GM19025 (cell line): ENCODE measurements at regions not wholly inside any gene's neighbourhood (a gene's known extent, or its start where the extent isn't known, plus 50 kb on each side); places are given as distances from the start of the nearest gene placed in this dataset.
"Not testable (repeated sequence)": the region's sequence is repeated elsewhere in the genome, so short reads cannot be mapped to it uniquely, and the experiment has no call there.

Source experiments
- ATAC-seq: cut with Tn5 transposase; IDR thresholded peaks from one replicate; pipeline ENCODE4 v1.9.1; 2021; ENCODE audit warnings: mild to moderate bottlenecking, low read depth, moderate library complexity; ENCODE audit not compliant: unreplicated experiment

DNA sequence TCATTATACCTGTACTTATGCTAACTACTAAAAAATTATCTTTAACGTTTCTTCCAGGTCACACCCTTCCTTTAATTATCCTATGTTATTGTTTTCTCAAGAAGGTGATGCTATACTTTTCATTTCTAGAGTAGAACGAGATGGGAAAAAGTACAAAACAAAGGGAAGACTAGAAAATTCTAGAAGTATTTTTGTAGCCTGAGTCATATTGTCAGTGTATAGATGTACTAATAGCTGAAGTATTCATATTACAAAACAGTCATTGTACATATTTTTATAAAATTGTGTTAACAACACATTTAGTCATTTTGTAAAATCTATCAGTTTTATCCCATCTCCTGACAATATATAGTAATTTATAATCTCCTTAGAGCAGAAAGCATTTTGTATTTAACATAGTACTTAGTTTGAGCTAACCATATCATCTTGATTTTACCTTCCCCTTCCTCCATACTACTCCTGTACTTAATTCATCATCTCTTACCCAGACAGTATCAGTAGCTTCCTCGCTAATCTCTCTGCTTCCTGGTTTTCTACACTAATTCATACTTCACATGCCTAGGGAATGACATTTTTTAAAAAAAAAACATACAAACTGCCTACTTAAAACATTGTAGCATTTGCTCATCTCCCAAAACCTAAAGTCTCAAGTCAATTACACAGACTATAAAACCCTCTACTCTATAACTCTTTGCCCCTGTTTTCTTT, 920.9 kb downstream of the RPS29 start:
- no peak for ATAC-seq

DNA sequence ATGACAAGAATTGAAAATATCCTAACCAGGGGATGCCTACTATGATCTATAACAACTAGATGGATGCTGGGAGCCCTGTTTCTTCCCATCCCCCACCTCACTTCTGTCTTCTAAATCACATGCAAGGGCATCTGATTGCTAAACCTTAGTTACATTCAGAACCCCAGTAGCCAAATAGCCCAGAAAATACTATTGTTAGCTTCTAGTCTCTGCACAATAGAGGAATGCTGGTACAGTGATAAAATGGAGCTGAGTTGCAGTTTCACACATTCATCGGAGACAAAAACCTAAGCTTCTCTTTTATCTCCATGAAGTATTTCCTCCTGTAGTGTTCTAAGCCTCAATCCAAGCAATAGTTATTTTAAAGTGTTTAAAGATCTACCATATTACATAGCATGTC, 942.9 kb downstream of the RPS29 start:
- no peak for ATAC-seq

DNA sequence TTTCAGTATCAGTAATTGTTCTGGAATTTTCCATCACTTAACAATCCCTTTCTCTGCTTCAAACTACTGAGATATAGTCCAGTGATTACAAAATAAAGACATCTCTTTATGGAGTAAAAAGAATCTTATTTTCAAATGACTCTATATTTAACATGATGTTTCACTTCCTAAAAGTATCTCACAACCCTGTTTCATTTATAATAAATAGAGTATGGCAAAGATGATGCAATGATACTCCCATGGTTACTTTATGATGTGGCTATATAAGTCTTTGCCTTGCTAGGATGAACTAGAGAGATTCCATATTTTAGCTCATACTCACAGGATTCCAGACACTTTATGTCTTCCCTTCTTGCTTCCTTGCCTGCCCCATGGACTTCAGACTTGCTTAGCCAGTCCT, 953.5 kb upstream of the MDGA2 start:
- no peak for ATAC-seq

DNA sequence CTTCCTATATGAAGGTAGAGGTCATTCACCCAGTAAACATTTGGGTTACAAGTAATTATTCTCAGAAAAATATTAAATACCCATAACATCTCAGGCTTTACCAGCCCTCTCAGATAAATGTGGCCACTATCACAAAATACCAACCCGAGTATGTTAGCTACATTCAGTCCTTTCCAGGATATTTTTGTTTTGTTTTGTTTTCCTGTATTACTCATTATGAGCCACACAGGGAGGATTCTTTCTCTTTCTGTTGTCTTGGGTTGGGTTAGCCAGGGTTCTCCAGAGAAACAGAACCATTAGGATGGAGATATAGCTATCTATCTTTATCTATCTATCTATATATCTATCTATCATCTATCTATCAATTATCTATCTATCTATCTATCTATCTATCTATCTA, 947.6 kb upstream of the MDGA2 start:
- no peak for ATAC-seq

DNA sequence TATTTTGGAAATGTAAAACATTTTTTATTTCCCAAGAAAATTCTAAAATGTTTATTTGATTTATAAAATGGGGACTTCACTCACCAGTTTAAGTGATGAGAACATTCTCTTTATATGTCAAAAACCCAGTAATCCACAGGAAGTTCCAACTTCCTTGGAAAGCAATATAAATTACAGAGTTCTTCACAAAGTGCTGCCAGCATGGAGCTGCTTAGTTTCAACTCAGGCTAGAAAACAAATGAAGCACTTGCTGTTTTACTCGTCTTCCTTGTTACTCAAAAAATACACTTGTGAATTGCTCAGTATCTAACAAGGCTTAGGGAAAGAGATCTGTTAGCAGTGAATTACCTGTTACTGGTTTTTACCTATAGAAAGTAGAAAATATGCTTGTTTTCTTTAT, 942.7 kb upstream of the MDGA2 start:
- no peak for ATAC-seq

DNA sequence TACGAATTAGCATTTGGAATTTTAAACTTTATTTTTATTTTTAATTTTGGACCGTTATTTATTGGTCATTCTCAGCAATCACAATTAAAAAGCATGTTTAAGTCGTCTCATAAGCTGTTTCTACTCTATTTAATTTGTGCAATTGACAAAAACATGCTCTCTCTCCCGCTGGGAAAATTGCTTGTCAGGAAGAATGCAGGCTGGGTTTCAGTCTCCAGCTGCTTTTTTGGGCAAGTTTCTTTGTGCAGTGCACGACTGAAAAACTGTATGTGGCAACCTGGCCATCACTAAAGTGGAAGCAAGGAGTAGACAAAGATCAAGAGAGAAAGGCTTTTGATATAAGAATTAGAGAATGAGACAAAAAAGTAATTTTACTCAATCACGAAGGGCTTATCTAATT, 941.5 kb upstream of the MDGA2 start:
- no peak for ATAC-seq

DNA sequence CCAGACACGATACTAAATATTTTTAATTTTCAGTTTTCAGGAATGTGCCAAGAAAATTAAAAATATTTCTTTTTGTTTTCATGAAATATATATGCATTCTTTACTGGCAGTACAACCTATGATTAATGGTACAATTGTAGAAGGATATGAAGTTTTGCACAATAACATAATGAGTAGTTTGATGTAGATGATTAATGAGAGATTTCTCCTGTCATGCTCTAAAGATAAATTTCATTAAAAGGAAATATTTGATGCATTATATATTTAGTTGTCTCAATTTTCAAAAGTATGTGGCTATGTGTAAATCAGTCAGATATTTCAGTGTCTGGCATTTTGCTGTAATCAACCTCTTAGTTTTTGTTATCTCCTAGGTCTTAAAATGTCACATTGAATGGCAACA, 940.2 kb upstream of the MDGA2 start:
- ATAC-seq = no peak

DNA sequence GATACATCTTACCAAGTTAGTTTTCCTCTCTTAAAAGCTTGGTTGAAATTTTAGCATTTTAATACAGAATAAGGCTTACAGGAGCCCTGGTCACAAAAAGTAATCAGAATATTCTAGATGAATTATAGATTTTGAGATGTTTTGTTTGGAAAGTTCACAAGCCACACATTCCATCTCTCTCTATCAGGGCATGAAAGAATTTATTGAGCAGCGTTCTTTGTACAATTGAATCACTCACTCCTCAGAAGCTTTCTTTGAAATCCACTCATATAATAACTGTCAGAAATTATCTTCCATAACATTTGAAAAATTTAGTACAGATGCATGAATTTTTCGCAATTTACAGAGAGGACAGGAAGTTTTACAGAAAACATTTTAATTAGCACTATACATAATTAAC, 938.6 kb upstream of the MDGA2 start:
- ATAC-seq = no peak

DNA sequence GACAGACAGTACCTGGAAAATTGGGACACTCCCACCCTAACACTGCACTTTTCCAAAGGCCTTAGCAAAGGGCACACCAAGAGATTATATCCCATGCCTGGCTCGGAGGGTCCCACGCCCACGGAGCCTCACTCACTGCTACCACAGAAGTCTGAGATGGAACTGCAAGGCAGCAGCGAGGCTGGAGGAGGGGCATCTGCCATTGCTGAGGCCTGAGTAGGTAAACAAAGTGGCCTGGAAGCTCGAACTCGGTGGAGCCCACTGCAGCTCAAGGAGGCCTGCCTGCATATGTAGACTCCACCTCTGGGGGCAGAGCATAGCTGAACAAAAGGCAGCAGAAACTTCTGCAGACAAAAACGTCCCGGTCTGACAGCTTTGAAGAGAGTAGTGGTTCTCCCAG, 931.6 kb upstream of the MDGA2 start:
- not testable (repeated sequence) for ATAC-seq

DNA sequence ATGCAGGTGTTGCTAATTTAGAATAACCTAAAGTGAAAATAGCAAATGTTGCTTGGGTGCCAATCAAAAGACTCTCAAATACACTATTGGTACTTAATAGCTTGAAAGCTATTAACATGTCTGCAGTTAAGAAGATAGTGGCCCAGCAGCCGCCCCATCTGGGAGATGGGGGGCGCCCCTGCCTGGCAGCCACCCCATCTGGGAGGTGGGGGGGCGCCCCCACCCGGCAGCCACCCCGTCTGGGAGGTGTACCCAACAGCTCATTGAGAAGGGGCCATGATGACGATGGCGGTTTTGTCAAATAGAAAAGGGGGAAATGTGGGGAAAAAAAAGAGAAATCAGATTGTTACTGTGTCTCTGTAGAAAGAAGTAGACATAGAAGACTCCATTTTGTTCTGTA, 923.1 kb upstream of the MDGA2 start:
- ATAC-seq = no peak

DNA sequence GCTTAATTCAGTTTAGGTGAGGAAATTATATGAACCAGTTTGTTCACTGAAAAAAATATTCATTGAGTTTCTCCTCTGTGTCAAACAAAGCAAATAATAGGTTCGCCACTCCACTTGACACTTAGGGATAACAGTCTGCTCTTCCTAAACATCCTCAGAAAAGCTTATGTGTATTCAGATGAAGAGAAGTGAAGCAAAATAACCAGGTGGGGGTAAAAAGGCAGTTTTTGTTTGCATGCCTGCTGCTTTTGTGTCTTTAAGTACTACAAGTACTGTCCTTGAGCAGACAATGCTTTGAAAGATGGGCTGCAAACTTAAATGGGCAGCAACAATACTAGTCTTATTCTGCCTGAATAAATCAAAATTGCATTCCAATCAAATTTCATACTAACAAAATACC, 910.7 kb upstream of the MDGA2 start:
- ATAC-seq = no peak

DNA sequence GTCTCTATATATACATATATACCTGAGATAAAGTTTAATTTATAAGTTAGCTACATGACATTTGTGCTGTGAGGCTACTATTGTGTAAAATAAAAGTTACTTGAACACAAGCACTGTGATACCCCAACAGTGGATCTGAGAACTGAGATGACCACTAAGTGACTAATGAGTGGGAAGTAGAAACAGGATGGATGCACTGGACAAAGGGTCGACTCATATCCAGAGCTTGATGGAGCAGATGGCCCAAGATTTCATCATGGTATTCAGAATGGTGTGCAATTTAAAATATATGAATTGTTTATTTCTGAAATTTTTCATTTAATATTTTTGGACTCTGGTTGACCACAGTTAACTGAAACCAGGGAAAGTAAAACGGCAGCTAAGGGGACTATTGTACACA, 908.6 kb upstream of the MDGA2 start:
- no peak for ATAC-seq

DNA sequence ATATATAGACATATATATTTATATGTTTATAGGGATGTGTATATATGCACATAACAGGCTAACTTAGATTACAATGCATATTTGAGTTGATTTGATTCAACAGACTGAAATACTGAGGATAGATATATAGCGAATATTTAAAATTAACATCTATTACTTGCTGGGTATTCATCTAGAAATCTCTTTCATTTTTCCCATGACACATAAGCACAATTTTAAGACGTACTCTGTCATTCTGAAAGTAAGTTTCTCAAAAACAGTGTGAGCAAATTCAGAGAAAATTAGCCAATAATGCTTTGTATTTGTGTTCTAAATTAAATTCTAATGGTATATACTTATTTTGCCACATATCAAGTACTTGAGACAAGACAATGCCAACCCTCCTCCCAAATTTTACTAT, 907.5 kb upstream of the MDGA2 start:
- no peak for ATAC-seq

DNA sequence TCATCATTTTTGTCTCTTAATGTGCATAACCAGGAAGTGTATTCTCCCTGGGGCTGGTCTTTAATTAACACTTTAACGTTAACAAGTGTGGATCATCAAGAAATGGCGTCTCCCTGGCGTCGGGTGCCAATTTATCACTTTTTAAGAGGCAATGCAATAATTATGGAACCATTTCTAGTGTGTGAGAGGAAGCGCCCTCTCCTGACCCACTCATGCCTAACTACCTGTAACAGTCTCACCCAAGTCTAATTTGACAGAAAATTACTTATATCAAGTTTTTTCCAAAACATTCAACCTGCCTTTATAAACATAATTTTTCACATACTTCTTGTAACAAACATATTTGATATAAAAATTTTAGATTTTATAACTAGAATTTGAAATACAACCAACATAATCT, 905.3 kb upstream of the MDGA2 start:
- no peak for ATAC-seq

DNA sequence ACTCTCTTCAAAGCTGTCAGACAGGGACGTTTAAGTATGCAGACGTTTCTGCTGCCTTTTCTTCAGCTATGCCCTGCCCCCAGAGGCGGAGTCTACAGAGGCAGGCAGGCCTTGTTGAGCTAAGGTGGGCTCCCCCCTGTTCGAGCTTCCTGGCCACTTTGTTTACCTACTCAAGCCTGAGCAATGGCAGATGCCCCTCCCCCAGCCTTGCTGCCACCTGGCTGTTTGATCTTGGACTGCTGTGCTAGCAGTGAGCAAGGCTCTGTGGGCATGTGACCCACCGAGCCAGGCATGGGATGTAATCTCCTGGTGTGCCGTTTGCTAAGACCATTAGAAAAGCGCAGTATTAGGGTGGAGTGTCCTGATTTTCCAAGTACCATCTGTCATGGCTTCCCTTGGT, 900.4 kb upstream of the MDGA2 start:
- no peak for ATAC-seq

DNA sequence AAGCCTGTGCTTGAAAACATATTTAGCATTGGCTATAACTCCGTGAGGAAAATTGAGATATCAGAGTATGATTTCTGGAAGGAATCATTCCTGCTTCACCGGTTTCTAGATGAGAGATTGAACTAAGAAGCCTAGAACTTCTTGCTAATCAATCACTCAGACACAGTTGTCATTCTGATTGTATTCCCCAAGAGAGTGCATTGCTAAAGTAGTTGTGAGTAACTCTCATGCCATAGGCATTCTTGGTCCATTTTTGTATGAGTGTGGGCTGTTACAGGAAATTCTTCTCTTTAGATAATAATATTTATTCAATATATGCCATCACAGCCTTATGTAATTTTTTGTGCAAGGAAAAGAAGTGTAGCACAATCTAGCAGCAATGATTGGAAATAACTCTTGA, 893.3 kb upstream of the MDGA2 start:
- ATAC-seq = no peak

DNA sequence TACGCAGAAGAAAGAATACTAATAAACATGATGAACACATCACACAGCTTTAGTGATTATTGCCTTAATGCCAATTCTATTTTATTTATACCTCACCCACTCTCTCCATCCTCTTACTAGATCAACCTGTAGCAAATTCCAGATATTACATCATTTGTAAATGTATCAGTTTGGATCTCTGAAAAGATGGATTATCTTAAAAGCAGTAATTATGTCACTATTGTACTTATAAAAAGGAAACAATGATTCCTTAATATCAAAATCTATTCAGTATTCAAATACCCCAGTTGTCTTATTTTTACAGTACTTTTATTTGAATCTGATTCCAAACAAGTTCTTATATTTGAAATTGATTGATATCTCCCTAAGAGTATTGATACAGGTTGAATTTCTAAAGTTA, 892.8 kb upstream of the MDGA2 start:
- no peak for ATAC-seq

DNA sequence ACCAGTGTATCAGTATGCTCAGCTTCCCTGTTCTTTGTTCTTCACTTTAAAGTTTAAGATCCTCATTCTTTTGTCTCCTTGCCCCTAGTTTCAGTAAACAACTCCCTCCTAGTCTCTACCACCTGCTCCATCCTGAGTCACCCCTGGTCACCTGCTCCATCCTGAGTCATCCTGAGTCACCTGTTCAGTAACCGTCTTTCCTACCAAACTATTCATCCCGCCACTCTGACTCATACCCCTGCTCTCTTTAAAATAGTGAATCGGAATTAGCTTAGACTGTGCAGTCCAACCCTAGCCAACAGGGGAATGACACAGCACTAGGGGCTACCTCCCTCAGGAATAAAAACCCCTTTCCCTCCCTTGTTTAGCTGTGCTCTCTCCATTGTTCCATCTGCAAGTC, 888.1 kb upstream of the MDGA2 start:
- ATAC-seq = no peak

DNA sequence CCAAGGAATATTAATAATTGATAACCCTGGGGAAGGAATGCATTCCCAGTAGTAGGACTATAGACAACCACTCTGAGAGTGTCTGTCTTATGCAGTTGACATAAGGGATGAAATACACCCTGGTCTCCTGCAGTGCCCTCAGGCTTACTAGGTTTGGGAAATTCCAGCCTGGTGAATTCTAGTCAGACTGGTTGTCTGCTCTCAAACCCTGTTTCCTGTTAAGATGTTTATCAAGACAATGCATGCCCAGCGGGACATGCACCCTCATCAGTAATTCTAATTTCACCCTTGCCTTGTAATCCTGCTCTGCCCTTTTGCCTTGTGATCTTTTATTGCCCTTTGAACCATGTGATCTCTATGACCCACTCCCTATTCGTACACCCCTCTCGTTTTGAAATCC, 886.0 kb upstream of the MDGA2 start:
- not testable (repeated sequence) for ATAC-seq

DNA sequence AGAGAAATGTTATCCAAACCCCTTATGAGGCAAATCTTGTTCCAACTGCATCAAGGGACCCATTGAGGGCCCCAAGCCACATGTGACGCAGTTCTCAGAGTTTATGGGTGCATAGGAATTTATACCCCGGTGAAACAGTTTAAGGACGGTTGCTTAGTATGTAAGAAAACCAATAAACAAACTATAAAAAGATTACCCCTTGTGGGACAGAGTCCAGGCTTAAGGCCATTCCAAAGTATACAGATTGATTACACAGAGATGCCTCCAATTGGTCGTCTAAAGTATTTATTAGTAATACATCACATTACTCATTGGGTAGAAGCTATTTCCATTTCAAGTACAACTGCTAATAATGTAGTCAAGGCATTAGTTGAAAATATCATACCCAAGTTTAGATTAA, 885.0 kb upstream of the MDGA2 start:
- no peak for ATAC-seq

DNA sequence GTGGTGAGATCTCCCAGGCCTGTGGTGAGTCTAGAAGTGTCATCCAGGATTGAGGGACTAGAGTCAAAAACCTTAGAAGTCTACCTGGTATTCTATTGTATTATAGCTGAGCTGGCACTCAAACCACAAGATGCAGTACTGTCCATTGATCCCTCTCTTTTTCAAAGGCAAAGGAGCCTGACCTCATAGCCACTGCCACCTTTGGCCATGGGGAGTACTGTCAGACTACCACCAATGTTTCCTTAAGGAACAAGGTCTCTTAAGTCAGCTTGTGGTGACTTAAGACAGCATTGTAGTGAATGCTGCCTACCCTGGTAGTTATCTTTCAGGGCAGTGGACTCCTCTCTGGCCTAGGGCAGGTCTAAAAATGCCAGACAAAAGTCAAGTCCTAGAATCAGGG, 878.0 kb upstream of the MDGA2 start:
- ATAC-seq = no peak

DNA sequence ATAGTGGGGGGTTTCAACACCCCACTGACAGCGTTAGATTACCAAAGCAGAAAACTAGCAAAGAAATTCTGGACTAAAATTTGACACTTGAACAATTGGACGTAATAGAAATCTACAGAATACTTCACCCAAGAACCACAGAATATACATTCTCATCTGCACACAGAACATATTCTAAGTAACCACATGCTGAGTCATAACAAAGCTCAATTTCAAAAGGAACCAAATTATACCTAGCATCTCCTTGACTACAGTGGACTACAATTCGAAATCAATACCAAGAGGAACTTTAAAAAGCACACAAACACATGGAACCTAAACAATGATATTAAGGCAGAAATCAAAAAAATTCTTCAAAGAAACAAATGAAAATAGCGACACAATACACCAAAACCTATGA, 871.6 kb upstream of the MDGA2 start:
- no peak for ATAC-seq

DNA sequence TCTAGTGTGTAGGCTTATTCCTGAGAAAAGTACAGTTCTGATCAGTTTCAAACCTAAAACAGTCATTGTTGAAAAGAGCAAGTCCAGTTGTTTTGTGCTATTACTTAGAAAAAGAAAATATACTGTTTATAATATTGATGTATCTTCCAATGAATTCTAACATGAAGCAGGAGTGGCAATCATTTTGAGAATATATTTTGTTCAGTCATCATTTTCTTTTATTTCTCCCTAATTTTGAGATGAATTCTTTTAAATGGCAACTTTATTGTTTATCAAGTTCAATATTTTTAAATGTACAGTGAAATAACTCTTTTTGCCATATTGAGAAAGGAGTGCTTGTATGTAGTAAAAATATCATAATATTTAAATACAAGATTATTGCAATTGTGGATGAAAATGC, 862.2 kb upstream of the MDGA2 start:
- ATAC-seq = no peak
